Mucosa of gallbladder (tissue), 1 donor: ENCODE measurements at regions not wholly inside any gene's neighbourhood (a gene's known extent, or its start where the extent isn't known, plus 50 kb on each side); places are given as distances from the start of the nearest gene placed in this dataset.

Experiments
- DNase-seq: peaks from one replicate; pipeline ENCODE4 v3.0.0-alpha.2; 2020; ENCODE audit warnings: low spot score
- donor health status: DM: no; HTN: no; CAD: no.

- DNase-seq: no peak
Observed at GRCh38 chr11:116558504-116559211, 214.1 kb downstream of the BUD13 start.

GRCh38 chr11:116557282-116557681, 215.5 kb downstream of the BUD13 start:
- no peak for DNase-seq

GRCh38 chr11:116556483-116556882, 216.3 kb downstream of the BUD13 start:
- no peak for DNase-seq

DNA sequence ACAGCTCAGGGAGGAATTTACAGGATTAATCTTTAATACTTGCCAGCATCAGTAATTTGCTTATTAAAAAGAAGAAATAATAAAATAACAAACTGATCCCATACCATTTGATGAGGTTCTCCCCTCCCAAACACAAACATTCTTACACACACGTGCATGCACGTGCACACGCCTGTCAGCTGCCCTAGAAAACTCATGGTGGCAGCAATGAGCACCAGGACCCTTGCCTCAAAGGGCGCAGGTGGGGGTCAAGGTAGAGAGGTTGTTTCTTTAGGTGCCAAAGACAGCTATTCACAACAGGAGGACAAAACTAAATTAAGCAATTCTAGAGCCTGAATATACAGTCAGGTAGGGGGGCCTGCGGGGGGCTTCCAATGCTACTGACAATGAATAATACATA, 219.3 kb downstream of the BUD13 start:
- no peak for DNase-seq

GRCh38 chr11:116551576-116551975, 221.2 kb downstream of the BUD13 start:
- DNase-seq: no peak

GRCh38 chr11:116548256-116548655, 224.5 kb downstream of the BUD13 start:
- no peak for DNase-seq

GRCh38 chr11:116547571-116547970, 225.2 kb downstream of the BUD13 start:
- no peak for DNase-seq

GRCh38 chr11:116545912-116546311, 226.9 kb downstream of the BUD13 start:
- DNase-seq: no peak

DNA sequence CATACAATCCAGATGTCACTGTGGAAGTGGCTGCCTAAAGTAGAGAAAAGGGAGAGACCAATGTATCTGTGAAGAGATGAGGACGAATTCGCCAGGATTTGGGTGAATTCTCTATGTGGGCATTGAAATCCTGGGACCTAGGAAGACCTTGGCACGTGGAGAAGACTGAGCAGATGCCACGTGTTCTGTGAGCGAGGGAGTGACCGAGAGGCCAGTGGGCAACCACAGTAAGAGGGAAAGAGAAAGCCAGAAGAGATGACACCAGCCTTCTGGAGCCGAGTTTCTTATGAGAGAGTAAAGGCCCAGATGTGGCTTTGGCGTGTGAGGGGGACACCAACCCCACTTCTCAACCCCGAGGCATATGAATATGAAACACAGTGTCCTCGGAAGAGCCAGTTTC, 228.1 kb downstream of the BUD13 start:
- no peak for DNase-seq

- DNase-seq: no peak
Observed at GRCh38 chr11:116543911-116544475, 228.8 kb downstream of the BUD13 start.

DNA sequence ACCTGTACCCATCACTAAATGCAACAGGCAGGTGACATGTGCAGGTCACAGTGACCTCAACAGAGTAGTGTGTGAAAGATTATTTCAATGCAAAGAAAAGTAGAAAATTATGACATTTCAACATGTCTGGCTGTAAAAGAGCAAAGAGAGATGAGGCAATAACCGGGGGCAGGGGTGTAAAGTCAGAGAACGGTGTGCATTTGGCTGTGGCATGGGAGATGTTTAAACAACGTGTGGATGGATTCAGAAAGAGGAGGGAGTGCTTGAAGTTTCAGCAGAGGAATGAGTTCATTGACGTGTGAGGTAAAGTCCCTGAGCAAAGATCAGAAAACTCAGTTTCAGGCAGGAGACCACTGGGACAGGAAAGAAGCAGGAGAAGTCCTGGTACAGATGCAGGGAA, 229.7 kb downstream of the BUD13 start:
- DNase-seq: no peak

- DNase-seq: no peak
Observed at GRCh38 chr11:116542406-116542805, 230.4 kb downstream of the BUD13 start.

- DNase-seq: no peak
Observed at GRCh38 chr11:116541460-116541859, 231.3 kb downstream of the BUD13 start.

- DNase-seq: no peak
Observed at GRCh38 chr11:116540645-116541304, 232.0 kb downstream of the BUD13 start.

- no peak for DNase-seq
Observed at GRCh38 chr11:116539836-116540418, 232.9 kb downstream of the BUD13 start.

- DNase-seq: no peak
Observed at GRCh38 chr11:116539211-116539610, 233.6 kb downstream of the BUD13 start.

GRCh38 chr11:116538677-116539076, 234.1 kb downstream of the BUD13 start:
- DNase-seq: no peak

- DNase-seq: no peak
Observed at GRCh38 chr11:116537709-116538108, 235.1 kb downstream of the BUD13 start.

- no peak for DNase-seq
Observed at GRCh38 chr11:116537121-116537520, 235.7 kb downstream of the BUD13 start.

- no peak for DNase-seq
Observed at GRCh38 chr11:116536416-116536815, 236.4 kb downstream of the BUD13 start.

DNA sequence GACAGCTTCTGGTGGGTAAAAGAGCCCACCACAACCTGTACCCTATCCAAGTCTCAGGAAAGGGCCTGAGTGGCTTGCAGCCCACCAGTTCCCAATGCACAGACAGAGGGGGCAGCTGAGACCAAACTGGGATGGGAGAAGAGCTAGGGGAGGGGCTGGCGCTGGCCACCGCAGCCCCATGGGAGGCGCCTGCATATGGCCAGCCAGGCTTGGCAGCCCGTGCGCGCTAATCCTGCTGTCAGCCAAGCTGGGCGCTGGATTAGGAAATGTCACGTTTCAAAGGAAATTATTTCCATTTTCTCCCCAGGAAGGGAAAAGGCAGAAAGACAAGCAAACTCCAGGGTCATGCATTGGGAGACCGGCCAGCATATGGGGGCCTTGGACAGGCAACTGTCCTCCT, 236.8 kb downstream of the BUD13 start:
- DNase-seq: no peak

DNA sequence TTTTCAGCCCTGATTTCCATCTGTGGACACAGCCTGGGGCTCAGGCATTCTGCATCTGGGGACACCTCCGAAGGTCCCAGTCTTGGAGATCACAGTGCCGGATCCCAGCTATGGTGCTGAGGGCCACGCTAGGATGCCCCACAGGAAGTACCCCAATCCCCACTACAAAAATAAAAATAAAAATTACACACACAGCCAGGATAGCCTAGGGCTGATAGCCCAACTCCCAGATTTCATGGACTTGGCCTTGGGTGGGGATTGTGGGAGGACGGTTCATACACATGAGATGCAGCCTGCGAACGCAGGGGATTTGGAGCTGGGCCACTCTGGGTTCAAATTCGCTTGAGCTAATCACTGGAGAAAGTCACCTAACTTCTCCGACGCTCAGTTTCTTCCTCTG, 237.7 kb downstream of the BUD13 start:
- DNase-seq: no peak
